Fibroblast of lung (primary cell): ENCODE measurements at regions not wholly inside any gene's neighbourhood (a gene's known extent, or its start where the extent isn't known, plus 50 kb on each side); places are given as distances from the start of the nearest gene placed in this dataset.
A peak's percentile ranks its signal among the peaks of the same experiment; 100 is the strongest.

ENCODE experiments used
- DNase-seq, 2 donors: peaks; one replicate each; pipeline versions ENCODE4 v3.0.0 to v3.0.0-alpha.2; 2010; ENCODE audit warnings: low read depth in 2 of 2
- H2AFZ ChIP-seq: 2 replicates; pipeline ENCODE4 v1.5.1; 2012; ENCODE audit warnings: low read length, control low read depth, inconsistent platforms
- H3K27ac ChIP-seq: 2 replicates; pipeline ENCODE4 v1.5.1; 2011; ENCODE audit warnings: low read length, control low read depth; ENCODE audit not compliant: insufficient read depth
- H3K27me3 ChIP-seq: 2 replicates; pipeline ENCODE4 v1.5.1; 2011; ENCODE audit warnings: mild to moderate bottlenecking, low read length; ENCODE audit not compliant: control insufficient read depth, insufficient read depth
- H3K36me3 ChIP-seq: 2 replicates; pipeline ENCODE4 v1.5.1; 2011; ENCODE audit warnings: low read length; ENCODE audit not compliant: control insufficient read depth, insufficient read depth
- H3K4me1 ChIP-seq: 2 replicates; pipeline ENCODE4 v1.5.1; 2011; ENCODE audit warnings: low read length; ENCODE audit not compliant: control insufficient read depth, insufficient read depth; ENCODE audit errors: extremely low read depth
- H3K4me2 ChIP-seq: 2 replicates; pipeline ENCODE4 v1.5.1; 2011; ENCODE audit warnings: low read length, control low read depth; ENCODE audit not compliant: insufficient read depth; ENCODE audit errors: extremely low read depth
- H3K4me3 ChIP-seq, 4 experiments: fragments of 200-600 bp in 1 of 4; sonication (generic) in 1 of 4; replicated peaks in 1 of 4; 2 replicates each; pipeline ENCODE4 v1.5.1; 2011 to 2016; ENCODE audit warnings: low read length in 4 of 4, low read depth in 3 of 4, mild to moderate bottlenecking in 3 of 4, control low read depth in 2 of 4, inconsistent platforms in 1 of 4, mixed read lengths in 1 of 4; ENCODE audit not compliant: insufficient read depth in 1 of 4; ENCODE audit errors: control extremely low read depth in 1 of 4
- H3K79me2 ChIP-seq: 2 replicates; pipeline ENCODE4 v1.5.1; 2012; ENCODE audit warnings: mild to moderate bottlenecking, low read length, inconsistent platforms; ENCODE audit not compliant: control insufficient read depth, insufficient read depth
- H3K9ac ChIP-seq: 2 replicates; pipeline ENCODE4 v1.5.1; 2011; ENCODE audit warnings: mild to moderate bottlenecking, low read length, control low read depth; ENCODE audit not compliant: insufficient read depth
- H3K9me3 ChIP-seq: 2 replicates; pipeline ENCODE4 v1.5.1; 2012; ENCODE audit warnings: low read depth, low read length; ENCODE audit not compliant: control insufficient read depth, insufficient read depth
- H4K20me1 ChIP-seq: 2 replicates; pipeline ENCODE4 v1.5.1; 2011; ENCODE audit warnings: low read length; ENCODE audit not compliant: control insufficient read depth, insufficient read depth; ENCODE audit errors: extremely low read depth
- CTCF ChIP-seq, 2 donors: IDR thresholded peaks in 1 of 2; conservative IDR thresholded peaks in 1 of 2; 1 replicate in 1 of 2; 2 replicates in 1 of 2; pipeline ENCODE4 v1.5.1; 2011 to 2012; ENCODE audit warnings: low read length in 2 of 2, control low read depth in 1 of 2, inconsistent platforms in 1 of 2, low read depth in 1 of 2, mild to moderate bottlenecking in 1 of 2
- EZH2 ChIP-seq: IDR thresholded peaks from 2 replicates; pipeline ENCODE4 v1.5.1; 2012; ENCODE audit warnings: low read length, control low read depth, mild to moderate bottlenecking; ENCODE audit errors: missing control alignments

DNA sequence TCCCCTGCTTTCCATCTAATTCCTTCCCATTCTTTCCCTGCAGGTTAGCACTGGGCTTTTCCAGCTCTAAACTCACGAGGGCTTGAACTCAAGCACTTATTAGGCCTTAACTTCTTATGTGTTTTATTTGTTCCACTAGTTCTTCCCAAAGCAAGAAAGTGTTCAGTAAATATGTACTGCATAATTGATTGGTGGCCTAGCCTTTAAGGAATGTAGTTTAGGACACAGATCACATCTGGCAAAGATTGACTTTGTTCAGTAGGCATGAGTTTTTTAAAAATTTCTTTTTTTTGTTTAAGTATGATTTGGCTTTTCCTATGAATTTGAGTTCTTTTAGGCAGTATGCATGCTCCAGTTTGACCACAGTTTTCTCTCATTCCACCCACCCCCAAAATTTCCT, 285.2 kb downstream of the NPR3 start:
- Histone ChIP-seq H2AFZ (no peak overlapping the region), H3K9ac (no peak overlapping the region), H3K27ac (no peak overlapping the region), H3K4me1 (no peaks in the 10 kb centered on the region), H3K36me3 (no peaks in the 10 kb centered on the region), H3K4me2 (no peak overlapping the region), H3K4me3 (no peak overlapping the region), H3K79me2 (no peaks in the 10 kb centered on the region), H4K20me1 (no peaks in the 10 kb centered on the region), H3K9me3 (no peaks in the 10 kb centered on the region), H3K27me3 (no peaks in the 10 kb centered on the region)
- DNase-seq: no peak
- no peak for TF ChIP-seq EZH2
- TF ChIP-seq CTCF (conservative IDR thresholded peaks at IDR 0.05 in 1 of 2, IDR thresholded peaks at IDR 0.05 in 1 of 2; ENCODE audit: low read depth in 1 of 2, low read length in 2 of 2): no peak

GRCh38 chr5:33008751-33009418, 297.8 kb downstream of the NPR3 start:
- H3K27me3 ChIP-seq: no peaks in the 10 kb centered on the region
- H3K4me3 ChIP-seq: no peak overlapping the region
- H3K4me2 ChIP-seq: no peak overlapping the region
- peak in 1 of 2 donors; percentile 22 for DNase-seq
- no peak overlapping the region for H3K27ac ChIP-seq
- no peak overlapping the region for H2AFZ ChIP-seq
- H3K4me1 ChIP-seq: no peaks in the 10 kb centered on the region
- no peak overlapping the region for H3K9ac ChIP-seq
- H3K9me3 ChIP-seq: no peaks in the 10 kb centered on the region
- H4K20me1 ChIP-seq: no peaks in the 10 kb centered on the region
- no peaks in the 10 kb centered on the region for H3K36me3 ChIP-seq
- H3K79me2 ChIP-seq: no peaks in the 10 kb centered on the region
- no peak for TF ChIP-seq CTCF (conservative IDR thresholded peaks at IDR 0.05 in 1 of 2, IDR thresholded peaks at IDR 0.05 in 1 of 2; ENCODE audit: low read depth in 1 of 2, low read length in 2 of 2)
- TF ChIP-seq EZH2: no peak

DNA sequence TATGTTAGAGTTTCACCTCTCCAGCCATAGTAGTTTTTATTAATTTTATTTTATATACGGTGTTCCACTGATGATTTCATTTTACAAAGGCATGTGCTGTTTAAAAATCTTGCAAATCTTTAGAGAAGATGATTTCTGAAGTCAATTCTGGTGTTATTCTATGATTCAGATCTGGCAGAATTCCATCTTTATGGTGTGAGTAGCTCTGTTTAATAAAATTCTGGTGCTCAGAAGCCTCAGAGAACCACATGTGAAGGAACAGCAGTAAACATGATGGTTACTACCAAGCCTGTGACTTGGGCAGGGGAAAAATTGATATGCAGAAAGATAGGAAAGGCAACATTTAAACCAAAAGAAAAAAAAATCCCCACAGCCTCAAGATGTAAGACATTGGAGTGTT, 299.7 kb downstream of the NPR3 start:
- Histone ChIP-seq H4K20me1 (no peaks in the 10 kb centered on the region), H3K4me3 (no peak overlapping the region), H3K4me2 (no peak overlapping the region), H3K79me2 (no peaks in the 10 kb centered on the region), H3K36me3 (no peaks in the 10 kb centered on the region), H3K27ac (no peak overlapping the region), H3K9ac (no peak overlapping the region), H2AFZ (no peak overlapping the region), H3K27me3 (no peaks in the 10 kb centered on the region), H3K9me3 (no peaks in the 10 kb centered on the region), H3K4me1 (no peaks in the 10 kb centered on the region)
- DNase-seq: peak; percentile 28 to 38
- TF ChIP-seq EZH2: no peak
- TF ChIP-seq CTCF (conservative IDR thresholded peaks at IDR 0.05 in 1 of 2, IDR thresholded peaks at IDR 0.05 in 1 of 2; ENCODE audit: low read depth in 1 of 2, low read length in 2 of 2): no peak
